Omental fat pad (tissue), 3 donors: ENCODE measurements at regions not wholly inside any gene's neighbourhood (a gene's known extent, or its start where the extent isn't known, plus 50 kb on each side); places are given as distances from the start of the nearest gene placed in this dataset.

ENCODE experiments used
- ATAC-seq: fragments of 150-250 bp; one replicate; pipeline ENCODE4 v1.9.1; 2016; ENCODE audit warnings: mild to moderate bottlenecking, moderate library complexity; ENCODE audit not compliant: low FRiP score
- DNase-seq: peaks from one replicate; pipeline ENCODE4 v3.0.0-alpha.2; 2019; ENCODE audit warnings: low spot score
- TF ChIP-seq, protein P1 (sequence below), 3 donors: fragments of 450-650 bp; IDR thresholded peaks; one replicate each; pipeline ENCODE4 v1.5.1; 2016 to 2017; ENCODE audit warnings: antibody characterized with exemption in 3 of 3, mild to moderate bottlenecking in 3 of 3, moderate library complexity in 2 of 3

DNA sequence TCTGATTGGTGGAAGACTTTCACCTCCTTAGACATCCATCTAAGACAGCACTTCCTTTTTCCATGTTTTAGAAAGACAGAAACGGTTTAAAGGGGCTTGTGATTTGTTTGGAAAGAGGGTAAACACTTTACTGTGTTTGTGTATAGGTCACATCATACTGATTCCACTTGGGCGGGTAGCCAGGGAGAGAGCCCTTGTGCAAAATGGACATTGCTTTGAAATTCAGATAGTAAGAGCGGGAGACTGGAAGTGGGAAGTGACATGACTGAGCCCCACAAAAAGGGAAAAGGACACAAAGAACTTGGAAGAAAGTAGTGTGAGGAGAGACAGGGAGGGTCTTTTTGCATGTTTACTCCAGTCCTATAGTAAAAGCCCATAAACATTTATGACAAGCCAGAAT lies 195.6 kb upstream of the CNTN4 start:
- ATAC-seq (no peak), DNase-seq (no peak)
- TF ChIP-seq, protein P1, sequence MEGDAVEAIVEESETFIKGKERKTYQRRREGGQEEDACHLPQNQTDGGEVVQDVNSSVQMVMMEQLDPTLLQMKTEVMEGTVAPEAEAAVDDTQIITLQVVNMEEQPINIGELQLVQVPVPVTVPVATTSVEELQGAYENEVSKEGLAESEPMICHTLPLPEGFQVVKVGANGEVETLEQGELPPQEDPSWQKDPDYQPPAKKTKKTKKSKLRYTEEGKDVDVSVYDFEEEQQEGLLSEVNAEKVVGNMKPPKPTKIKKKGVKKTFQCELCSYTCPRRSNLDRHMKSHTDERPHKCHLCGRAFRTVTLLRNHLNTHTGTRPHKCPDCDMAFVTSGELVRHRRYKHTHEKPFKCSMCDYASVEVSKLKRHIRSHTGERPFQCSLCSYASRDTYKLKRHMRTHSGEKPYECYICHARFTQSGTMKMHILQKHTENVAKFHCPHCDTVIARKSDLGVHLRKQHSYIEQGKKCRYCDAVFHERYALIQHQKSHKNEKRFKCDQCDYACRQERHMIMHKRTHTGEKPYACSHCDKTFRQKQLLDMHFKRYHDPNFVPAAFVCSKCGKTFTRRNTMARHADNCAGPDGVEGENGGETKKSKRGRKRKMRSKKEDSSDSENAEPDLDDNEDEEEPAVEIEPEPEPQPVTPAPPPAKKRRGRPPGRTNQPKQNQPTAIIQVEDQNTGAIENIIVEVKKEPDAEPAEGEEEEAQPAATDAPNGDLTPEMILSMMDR (IDR thresholded peaks at IDR 0.05) = no peak

DNA sequence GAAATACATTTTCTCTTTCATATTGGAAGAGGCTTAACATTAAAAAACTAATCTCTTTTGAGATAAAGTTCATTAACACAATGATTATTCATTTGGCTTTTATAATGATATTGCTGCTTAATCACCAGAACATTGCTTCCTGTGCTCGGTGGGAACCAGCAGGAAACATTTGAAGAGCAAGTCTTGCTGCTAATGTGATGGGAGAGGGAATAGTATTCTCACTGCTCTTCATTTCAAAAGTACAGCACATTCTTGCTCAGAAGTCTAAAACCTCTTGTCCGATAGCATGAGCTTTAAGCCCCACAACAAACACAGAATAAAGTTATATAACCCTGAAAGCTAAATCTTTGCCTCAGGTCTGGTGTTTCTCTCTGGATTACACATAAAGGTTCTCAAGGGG lies 190.8 kb upstream of the CNTN4 start:
- no peak for ATAC-seq

DNA sequence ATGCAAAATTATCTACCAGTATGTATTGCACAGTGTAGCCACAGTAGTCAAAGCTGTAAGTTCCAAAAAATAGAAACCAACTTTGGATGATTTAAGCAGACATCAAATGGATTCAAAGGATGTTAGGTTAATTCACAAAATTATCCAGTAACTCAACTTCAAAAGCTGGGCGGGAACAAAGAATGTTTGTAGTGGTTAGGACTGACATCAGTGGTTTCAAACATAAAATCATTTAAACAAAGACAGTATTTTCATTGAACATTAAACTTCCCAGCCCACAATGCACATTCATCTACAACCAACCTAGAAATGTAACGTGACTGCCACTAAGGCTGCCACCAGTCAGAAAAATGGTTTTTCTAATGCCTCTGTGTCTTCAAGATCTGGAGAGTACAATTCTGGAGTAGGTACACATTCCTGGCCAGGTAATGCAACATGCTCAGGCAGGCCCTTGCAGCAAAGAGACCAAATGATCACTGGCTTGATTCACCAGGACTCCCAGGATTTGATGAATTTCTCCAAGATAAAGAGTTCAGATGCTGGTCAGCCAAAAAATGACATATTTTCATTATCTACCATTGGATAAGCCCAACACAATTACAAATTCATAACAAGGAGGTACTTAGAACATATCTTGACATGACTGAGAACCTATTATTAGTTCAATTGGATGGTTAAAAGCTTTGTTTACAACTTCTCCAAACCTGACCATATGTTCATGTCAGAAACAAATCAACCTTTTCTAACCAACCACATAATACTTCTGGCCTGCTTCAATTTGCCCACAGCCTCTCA lies 189.8 kb upstream of the CNTN4 start:
- no peak for DNase-seq
- TF ChIP-seq, protein P1 (IDR thresholded peaks at IDR 0.05) = no peak
- no peak for ATAC-seq

More for the DNA sequence above, 190.8 kb upstream of the CNTN4 start:
- TF ChIP-seq, protein P1 (IDR thresholded peaks at IDR 0.05) = no peak
- no peak for DNase-seq

DNA sequence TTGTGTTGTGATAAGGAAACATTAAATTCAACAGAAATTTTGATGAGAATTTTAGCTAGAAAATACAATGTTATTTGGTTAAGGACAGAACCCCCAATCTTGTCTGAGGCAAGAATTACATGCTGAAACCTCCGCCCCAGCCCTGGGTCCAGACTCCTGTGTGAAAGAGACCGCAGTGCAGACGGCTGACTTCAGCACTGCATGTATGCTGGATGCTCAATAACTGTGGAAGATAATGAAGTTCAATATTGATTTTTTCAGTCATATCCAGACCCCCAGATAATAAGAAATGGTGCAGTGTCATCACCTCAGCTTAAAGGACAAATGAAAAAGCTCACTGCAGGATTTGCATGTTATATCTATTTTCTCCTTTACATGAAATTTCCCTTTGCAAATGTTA lies 188.3 kb upstream of the CNTN4 start:
- DNase-seq (no peak), ATAC-seq (no peak)

DNA sequence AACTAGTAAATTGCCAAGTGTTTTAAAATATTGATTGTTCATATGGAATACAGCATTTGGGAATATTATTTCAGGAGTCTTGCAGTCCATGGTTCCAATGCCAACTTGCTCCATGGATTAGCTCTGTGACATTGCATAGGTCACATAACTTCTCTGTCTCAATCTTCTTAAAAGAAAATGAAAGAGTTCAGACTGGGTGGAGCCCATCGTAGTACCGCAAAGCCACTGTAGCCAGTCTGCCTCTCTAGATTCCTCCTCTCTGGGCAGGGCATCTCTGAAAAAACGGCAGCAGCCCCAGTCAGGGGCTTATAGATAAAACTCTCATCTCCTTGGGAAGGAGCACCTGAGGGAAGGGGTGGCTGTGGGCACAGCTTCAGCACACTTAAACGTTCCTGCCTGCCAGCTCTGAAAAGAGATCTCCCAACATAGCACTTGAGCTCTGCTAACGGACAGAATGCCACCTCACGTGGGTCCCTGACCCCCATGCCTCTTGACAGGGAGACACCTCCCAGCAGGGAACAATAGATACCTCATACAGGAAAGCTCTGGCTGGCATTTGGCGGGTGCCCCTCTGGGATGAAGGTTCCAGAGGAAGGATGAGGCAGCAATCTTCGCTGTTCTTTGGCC lies 168.8 kb upstream of the CNTN4 start:
- TF ChIP-seq, protein P1 (IDR thresholded peaks at IDR 0.05) = no peak
- DNase-seq (no peak), ATAC-seq (no peak)

More for the DNA sequence above, 188.3 kb upstream of the CNTN4 start:
- TF ChIP-seq, protein P1 (IDR thresholded peaks at IDR 0.05) = no peak

DNA sequence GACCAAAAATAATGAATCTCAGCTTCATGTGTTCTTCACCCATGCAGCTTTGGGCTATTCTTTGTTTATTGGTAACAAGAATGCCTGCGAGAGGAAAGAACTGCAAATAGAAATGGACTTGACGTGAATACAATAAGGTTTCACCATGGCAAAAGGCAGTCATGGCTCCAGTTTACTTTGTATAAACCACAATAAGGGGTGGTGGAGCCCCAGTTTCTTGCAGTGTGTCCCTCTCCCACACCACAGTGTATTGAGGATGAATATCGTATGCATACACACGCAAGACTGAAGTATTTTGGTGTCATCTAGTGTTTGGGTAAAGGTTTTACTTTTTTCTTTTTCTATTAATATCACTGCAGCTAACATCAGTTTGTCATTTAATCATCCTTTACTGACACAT lies 159.7 kb upstream of the CNTN4 start:
- TF ChIP-seq, protein P1 (IDR thresholded peaks at IDR 0.05) = no peak
- ATAC-seq (no peak), DNase-seq (no peak)

DNA sequence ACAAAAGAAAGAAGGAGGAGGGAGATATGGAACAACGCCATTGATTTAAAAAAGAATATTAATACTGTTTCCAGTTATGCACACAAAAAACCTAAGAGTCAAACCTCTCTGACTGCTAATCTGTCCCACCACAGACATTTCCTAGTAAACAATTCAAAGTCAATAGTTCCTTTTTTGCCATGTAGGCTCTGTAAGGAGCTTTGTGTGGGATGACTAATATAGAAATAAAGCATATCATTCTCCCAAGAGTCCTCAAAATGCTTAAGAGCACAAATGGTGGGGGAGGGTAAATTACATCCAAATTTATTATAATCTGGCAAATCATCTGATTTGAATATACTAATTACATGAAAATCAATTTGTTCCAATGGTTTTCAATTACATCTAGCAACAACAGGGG lies 155.9 kb upstream of the CNTN4 start:
- TF ChIP-seq, protein P1 (IDR thresholded peaks at IDR 0.05) = no peak
- ATAC-seq = no peak
- DNase-seq = no peak
